ENCODE measurements at regions not wholly inside any gene's neighbourhood (a gene's known extent, or its start where the extent isn't known, plus 50 kb on each side); places are given as distances from the start of the nearest gene placed in this dataset.

DNA sequence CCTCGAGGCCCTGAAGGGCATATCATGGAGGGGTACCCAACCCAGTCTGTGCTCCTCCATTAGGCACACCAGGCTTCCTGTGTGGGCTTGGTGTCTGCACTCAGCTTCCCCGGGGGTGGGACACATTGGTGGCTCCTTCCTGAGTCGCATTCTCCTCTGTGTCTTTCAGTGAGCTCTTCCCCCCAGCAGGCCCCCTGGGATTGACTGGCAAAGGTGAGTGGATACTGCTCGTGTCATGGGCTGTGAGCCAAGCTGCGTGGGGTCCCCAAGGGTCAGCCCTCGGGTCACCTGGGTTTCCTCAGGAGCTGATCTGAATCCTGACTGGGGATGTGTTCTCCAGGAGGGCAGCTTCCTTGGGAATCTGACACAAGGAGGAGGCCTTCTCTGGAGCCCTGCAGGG lies 231.0 kb downstream of the SNRPN start:
- TF ChIP-seq, protein P1, sequence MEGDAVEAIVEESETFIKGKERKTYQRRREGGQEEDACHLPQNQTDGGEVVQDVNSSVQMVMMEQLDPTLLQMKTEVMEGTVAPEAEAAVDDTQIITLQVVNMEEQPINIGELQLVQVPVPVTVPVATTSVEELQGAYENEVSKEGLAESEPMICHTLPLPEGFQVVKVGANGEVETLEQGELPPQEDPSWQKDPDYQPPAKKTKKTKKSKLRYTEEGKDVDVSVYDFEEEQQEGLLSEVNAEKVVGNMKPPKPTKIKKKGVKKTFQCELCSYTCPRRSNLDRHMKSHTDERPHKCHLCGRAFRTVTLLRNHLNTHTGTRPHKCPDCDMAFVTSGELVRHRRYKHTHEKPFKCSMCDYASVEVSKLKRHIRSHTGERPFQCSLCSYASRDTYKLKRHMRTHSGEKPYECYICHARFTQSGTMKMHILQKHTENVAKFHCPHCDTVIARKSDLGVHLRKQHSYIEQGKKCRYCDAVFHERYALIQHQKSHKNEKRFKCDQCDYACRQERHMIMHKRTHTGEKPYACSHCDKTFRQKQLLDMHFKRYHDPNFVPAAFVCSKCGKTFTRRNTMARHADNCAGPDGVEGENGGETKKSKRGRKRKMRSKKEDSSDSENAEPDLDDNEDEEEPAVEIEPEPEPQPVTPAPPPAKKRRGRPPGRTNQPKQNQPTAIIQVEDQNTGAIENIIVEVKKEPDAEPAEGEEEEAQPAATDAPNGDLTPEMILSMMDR (IDR thresholded peaks at IDR 0.05; ENCODE audit: low read depth, low read length), result no peak
- no peak for TF ChIP-seq EZH2phosphoT487 (IDR thresholded peaks at IDR 0.05; ENCODE audit: low read depth)

Measured in OCI-LY3 (cell line).